ENCODE measurements at regions not wholly inside any gene's neighbourhood (a gene's known extent, or its start where the extent isn't known, plus 50 kb on each side); places are given as distances from the start of the nearest gene placed in this dataset.

DNA sequence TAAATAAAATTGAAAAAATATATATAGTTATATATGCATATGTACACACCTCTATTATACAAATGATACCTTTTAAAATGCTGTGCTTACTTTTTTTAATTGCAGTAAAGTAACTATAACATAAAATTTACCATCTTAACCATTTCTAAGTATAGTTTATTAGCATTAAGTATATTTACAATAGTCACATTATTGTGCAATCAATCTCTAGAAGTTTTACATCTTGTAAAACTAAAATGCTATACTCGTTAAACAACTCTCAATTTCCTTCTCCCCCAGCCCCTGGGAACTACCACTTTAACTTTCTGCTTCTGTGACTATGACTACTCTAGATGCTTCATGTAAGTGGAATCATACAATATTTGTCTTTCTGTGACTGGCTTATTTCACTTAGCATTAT, 146.7 kb upstream of the DST start:
- TF ChIP-seq CTCF (IDR thresholded peaks at IDR 0.05; ENCODE audit: insufficient read depth, low read length, poor library complexity, severe bottlenecking) (no peak), EZH2phosphoT487 (conservative IDR thresholded peaks at IDR 0.05; ENCODE audit: low read length) (no peak)
